Glomerular endothelial cell (primary cell): ENCODE measurements at regions not wholly inside any gene's neighbourhood (a gene's known extent, or its start where the extent isn't known, plus 50 kb on each side); places are given as distances from the start of the nearest gene placed in this dataset.
"Not testable (repeated sequence)": the region's sequence is repeated elsewhere in the genome, so short reads cannot be mapped to it uniquely, and the experiment has no call there.

ENCODE experiments used
- DNase-seq: peaks from one replicate; pipeline ENCODE4 v3.0.0-alpha.2; 2011; ENCODE audit warnings: low read depth, low spot score; ENCODE audit errors: extremely low read depth

- no peak for DNase-seq
Measured at GRCh38 chr2:82793711-82794435, 1665.2 kb downstream of the SUCLG1 start.

DNA sequence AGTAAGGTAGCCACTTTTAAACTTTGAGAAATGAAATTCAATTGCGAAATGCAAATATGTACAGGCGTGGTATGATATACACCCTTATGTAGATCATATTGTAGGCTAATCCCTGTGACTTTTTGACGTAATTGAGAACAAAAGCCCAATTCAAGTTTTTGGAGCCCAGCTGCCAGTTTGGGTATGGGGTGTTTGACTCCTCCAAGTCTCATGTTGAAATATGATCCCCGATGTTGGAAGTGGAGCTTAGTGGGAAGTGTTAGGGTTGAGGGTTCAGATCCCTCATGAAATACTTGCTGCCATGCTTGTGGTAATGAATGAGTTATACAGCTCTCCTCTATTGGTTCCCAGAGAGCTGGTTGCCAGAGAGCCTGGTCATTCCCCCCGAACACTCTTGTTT, 1666.8 kb downstream of the SUCLG1 start:
- no peak for DNase-seq

GRCh38 chr2:82790206-82791021, 1668.7 kb downstream of the SUCLG1 start:
- no peak for DNase-seq

GRCh38 chr2:82789851-82790205, 1669.3 kb downstream of the SUCLG1 start:
- no peak for DNase-seq

DNA sequence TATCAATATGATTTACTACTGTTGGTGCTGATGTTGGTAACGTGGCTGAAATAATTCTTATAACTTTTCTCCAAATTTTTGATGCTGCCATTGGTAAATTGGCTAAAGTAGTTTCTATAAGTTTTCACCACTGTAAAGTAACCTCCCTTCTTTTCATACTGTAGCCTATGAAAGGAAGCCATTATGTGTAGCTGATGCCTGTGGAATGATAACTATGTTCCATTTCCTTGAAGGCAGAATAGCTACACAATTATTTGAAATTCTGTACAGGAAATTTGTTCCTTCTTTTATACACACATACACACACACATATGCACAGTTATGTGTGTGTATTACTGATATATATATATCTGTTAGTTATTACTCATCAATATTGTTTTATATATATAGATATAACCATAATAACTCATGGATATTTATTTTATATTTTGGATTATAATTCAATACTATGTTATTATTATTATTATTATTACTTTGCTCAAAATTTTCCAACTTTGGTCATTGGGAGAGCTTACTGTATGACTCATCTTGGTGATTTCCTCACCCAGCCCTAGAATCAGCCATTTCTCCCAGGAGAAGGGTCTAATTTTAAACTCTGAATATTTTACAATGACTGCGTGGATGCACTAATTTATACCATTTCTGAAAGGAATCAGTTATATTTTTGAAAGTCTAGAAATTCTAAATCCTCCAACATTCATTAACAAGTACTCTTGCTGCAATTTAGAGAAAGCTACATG, 1677.7 kb downstream of the SUCLG1 start:
- DNase-seq: no peak

DNA sequence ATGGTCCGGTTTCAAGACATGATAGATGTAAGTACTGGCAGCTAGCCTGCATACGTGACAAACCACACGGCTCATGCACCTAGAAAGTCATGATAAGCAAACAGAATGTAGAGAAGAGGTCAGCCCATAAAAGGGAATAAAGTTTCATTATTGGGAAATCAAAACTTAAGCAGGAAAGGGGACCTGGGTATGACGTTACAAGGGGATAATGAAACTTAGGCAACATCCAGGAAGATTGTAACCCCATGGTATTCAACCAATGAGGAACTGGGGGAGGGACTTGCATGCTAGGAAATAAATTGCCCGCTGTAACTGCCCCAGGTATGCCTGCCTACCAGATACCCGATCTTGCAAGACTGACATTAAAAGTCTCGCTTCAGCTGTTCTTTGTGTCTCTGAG, 1679.0 kb downstream of the SUCLG1 start:
- no peak for DNase-seq

- DNase-seq: no peak
Measured at GRCh38 chr2:82752396-82752795, 1706.7 kb downstream of the SUCLG1 start.

GRCh38 chr2:82748653-82749052, 1710.4 kb downstream of the SUCLG1 start:
- no peak for DNase-seq

DNA sequence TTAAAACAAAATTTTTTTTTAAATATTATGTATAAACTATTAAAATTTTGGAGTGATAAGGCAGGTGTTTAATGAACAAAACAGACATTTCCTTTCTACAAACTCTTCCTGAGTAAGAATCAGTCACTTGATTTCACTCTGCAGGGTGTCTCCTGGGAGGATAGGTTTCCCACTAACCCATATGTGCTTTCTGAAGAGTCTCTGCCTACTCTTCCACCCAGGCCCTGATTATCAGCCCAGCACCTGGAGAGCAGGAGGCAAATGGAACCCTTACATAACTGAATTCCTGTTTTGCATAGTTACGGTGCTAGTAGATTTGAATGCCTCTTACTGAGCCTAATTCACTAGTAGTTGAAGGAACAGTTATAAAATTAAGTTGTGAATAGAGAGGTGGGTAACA, 1718.6 kb downstream of the SUCLG1 start:
- no peak for DNase-seq

DNA sequence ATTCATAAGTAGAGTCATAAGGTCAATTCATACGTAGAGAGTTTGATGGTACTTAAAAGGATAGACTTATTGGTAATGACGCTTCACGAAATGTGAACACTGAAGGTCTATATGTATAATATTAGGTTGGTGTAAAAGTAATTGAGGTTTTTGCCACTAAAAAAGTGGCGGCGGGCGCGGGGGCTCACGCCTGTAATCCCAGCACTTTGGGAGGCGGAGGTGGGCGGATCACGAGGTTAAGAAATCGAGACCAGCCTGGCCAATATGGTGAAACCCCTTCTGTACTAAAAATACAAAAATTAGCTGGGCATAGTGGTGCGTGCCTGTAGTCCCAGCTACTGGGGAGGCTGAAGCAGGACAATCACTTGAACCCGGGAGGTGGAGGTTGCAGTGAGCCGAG, 1721.1 kb downstream of the SUCLG1 start:
- not testable (repeated sequence) for DNase-seq

GRCh38 chr2:82735336-82735735, 1723.7 kb downstream of the SUCLG1 start:
- DNase-seq: no peak

GRCh38 chr2:82731824-82732223, 1727.3 kb downstream of the SUCLG1 start:
- DNase-seq: no peak

- DNase-seq: no peak
Measured at GRCh38 chr2:82730811-82731210, 1728.3 kb downstream of the SUCLG1 start.

GRCh38 chr2:82728090-82728489, 1731.0 kb downstream of the SUCLG1 start:
- no peak for DNase-seq

DNA sequence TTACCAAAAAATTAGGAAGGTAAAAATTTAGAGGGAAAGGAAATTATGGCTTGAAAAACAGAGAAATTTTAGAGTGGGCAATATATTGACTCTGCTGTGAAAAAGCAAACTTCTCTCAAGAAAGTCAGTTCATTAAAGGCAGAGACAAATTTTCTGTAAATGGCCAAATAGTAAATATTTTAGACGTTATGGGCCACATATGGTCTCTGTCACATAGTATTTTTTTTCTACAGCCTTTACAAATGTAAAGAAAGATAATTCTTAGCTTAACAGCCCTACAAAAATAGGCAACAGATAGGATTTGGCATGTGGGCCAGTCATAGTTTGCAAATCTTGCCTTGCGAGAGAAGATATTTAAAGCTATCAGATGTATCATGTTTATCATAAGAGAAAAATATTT, 1750.4 kb downstream of the SUCLG1 start:
- DNase-seq: no peak

GRCh38 chr2:82697231-82697630, 1761.8 kb downstream of the SUCLG1 start:
- DNase-seq: no peak

DNA sequence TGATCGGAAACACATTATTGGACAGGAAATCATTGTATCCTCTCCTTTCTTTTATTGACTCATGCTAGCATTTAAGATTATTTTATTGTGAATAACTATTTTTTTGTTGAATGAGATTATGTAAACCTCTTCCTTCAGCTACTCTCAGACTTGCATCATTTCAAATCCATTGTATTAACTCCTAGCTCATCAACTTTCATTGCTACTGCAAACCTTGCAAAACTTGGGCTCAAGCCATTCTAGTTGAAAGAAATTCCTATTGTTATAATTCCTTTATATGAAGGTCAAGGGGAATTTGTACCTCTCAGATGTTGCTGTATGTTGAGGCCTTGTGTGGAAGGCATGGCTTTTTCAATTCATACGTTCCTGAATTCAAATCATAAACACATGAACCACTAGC, 1764.6 kb downstream of the SUCLG1 start:
- no peak for DNase-seq

- DNase-seq: peak; percentile 54
Measured at GRCh38 chr2:82690757-82691411, 1768.2 kb downstream of the SUCLG1 start.

- DNase-seq: peak; percentile 16
Measured at GRCh38 chr2:82675186-82675585, 1783.9 kb downstream of the SUCLG1 start.

- DNase-seq: no peak
Measured at GRCh38 chr2:82674652-82675051, 1784.4 kb downstream of the SUCLG1 start.

- DNase-seq: no peak
Measured at GRCh38 chr2:82667491-82667890, 1791.6 kb downstream of the SUCLG1 start.
